Smooth muscle cell (in vitro differentiated cells): ENCODE measurements at regions not wholly inside any gene's neighbourhood (a gene's known extent, or its start where the extent isn't known, plus 50 kb on each side); places are given as distances from the start of the nearest gene placed in this dataset.

Experiments used
- DNase-seq: peaks from one replicate; lab custom pipeline; 2025; ENCODE audit not compliant: unreplicated experiment; lab: John Stamatoyannopoulos, UW
- H2AFZ ChIP-seq: fragments of 200-600 bp; sonication (generic); 2 replicates; pipeline ENCODE4 v1.6.0; 2016; ENCODE audit warnings: antibody characterized with exemption, low read depth, mild to moderate bottlenecking
- H3F3A ChIP-seq: fragments of 200-600 bp; sonication (generic); 2 replicates; pipeline ENCODE4 v1.6.0; 2017; ENCODE audit warnings: antibody characterized with exemption, low read depth
- H3K27ac ChIP-seq: fragments of 200-600 bp; sonication (generic); 2 replicates; pipeline ENCODE4 v1.5.1; 2016; ENCODE audit warnings: low read depth, mild to moderate bottlenecking
- H3K27me3 ChIP-seq: fragments of 200-600 bp; sonication (generic); 2 replicates; pipeline ENCODE4 v1.6.1; 2016; ENCODE audit warnings: low read depth, mild to moderate bottlenecking
- H3K36me3 ChIP-seq: fragments of 200-600 bp; sonication (generic); 2 replicates; pipeline ENCODE4 v1.5.1; 2016; ENCODE audit warnings: low read depth
- H3K4me1 ChIP-seq: fragments of 200-600 bp; sonication (generic); 2 replicates; pipeline ENCODE4 v1.5.1; 2016; ENCODE audit warnings: low read depth
- H3K4me2 ChIP-seq: fragments of 200-600 bp; sonication (generic); 2 replicates; pipeline ENCODE4 v1.6.0; 2016; ENCODE audit warnings: mild to moderate bottlenecking
- H3K4me3 ChIP-seq: fragments of 200-600 bp; sonication (generic); 2 replicates; pipeline ENCODE4 v1.5.1; 2016; ENCODE audit warnings: mild to moderate bottlenecking
- H3K79me2 ChIP-seq: fragments of 200-600 bp; sonication (generic); 2 replicates; pipeline ENCODE4 v1.6.0; 2016; ENCODE audit warnings: low read depth, mild to moderate bottlenecking
- H3K9ac ChIP-seq: fragments of 200-600 bp; sonication (generic); 2 replicates; pipeline ENCODE4 v1.6.0; 2016; ENCODE audit warnings: low read depth
- H3K9me3 ChIP-seq: fragments of 200-600 bp; sonication (generic); replicated peaks from 2 replicates; pipeline ENCODE4 v1.5.1; 2016; ENCODE audit warnings: low read depth
- H4K20me1 ChIP-seq: fragments of 200-600 bp; sonication (generic); 2 replicates; pipeline ENCODE4 v1.6.0; 2016; ENCODE audit warnings: low read depth
- CTCF ChIP-seq: fragments of 200-600 bp; sonication (generic); IDR thresholded peaks from 2 replicates; pipeline ENCODE4 v1.5.1; 2017; ENCODE audit warnings: borderline replicate concordance, mild to moderate bottlenecking, antibody characterized with exemption; ENCODE audit not compliant: insufficient read depth, poor library complexity, severe bottlenecking
- WGBS: methylation state at CpG from one replicate; pipeline ENCODE4 v1.1.7; 2016; ENCODE audit warnings: low lambda C conversion rate; 5-methylcytosine and 5-hydroxymethylcytosine counted together

- Histone ChIP-seq H3K79me2 (no peaks in the 10 kb centered on the region), H3K9me3 (no peaks in the 10 kb centered on the region), H4K20me1 (no peaks in the 10 kb centered on the region), H2AFZ (no peak overlapping the region), H3K9ac (no peak overlapping the region), H3K4me1 (peaks cover 9% of the 10 kb centered on the region), H3F3A (no peaks in the 10 kb centered on the region), H3K4me3 (no peak overlapping the region), H3K4me2 (no peak overlapping the region), H3K27me3 (no peaks in the 10 kb centered on the region), H3K36me3 (no peaks in the 10 kb centered on the region), H3K27ac (no peak overlapping the region)
- 56% methylated on average over 2 of the region's 2 CpGs for WGBS
- no peak for TF ChIP-seq CTCF
- no peak for DNase-seq
Measured at GRCh38 chr5:82777106-82777505, 300.1 kb downstream of the TMEM167A start.

- Histone ChIP-seq H3K9ac (no peak overlapping the region), H3K4me3 (no peak overlapping the region), H3K4me2 (no peak overlapping the region), H2AFZ (no peak overlapping the region), H3K9me3 (no peaks in the 10 kb centered on the region), H3F3A (no peaks in the 10 kb centered on the region), H3K36me3 (no peaks in the 10 kb centered on the region), H3K27me3 (no peaks in the 10 kb centered on the region), H3K4me1 (peaks cover 9% of the 10 kb centered on the region), H4K20me1 (no peaks in the 10 kb centered on the region), H3K27ac (no peak overlapping the region), H3K79me2 (no peaks in the 10 kb centered on the region)
- 86% methylated on average over 4 of the region's 4 CpGs for WGBS
- DNase-seq = no peak
- no peak for TF ChIP-seq CTCF
Measured at GRCh38 chr5:82772281-82772680, 304.9 kb downstream of the TMEM167A start.

- H3K79me2 ChIP-seq = no peaks in the 10 kb centered on the region
- TF ChIP-seq CTCF = no peak
- H3K27ac ChIP-seq = peak overlapping the region; percentile 3
- no peak for DNase-seq
- H4K20me1 ChIP-seq = no peaks in the 10 kb centered on the region
- no peaks in the 10 kb centered on the region for H3F3A ChIP-seq
- H2AFZ ChIP-seq = peak overlapping the region; percentile 64
- no peak overlapping the region for H3K4me2 ChIP-seq
- no peak overlapping the region for H3K4me3 ChIP-seq
- H3K36me3 ChIP-seq = no peaks in the 10 kb centered on the region
- H3K27me3 ChIP-seq = no peaks in the 10 kb centered on the region
- H3K9me3 ChIP-seq = no peaks in the 10 kb centered on the region
- no peak overlapping the region for H3K9ac ChIP-seq
- peaks cover 11% of the 10 kb centered on the region for H3K4me1 ChIP-seq
Measured at GRCh38 chr5:82766206-82766605, 311.0 kb downstream of the TMEM167A start.

- Histone ChIP-seq H3K4me2 (no peak overlapping the region), H3K9ac (no peak overlapping the region), H4K20me1 (no peaks in the 10 kb centered on the region), H3K9me3 (no peaks in the 10 kb centered on the region), H3K36me3 (no peaks in the 10 kb centered on the region), H2AFZ (no peak overlapping the region), H3K4me1 (peaks cover 11% of the 10 kb centered on the region), H3K4me3 (no peak overlapping the region), H3F3A (no peaks in the 10 kb centered on the region), H3K79me2 (no peaks in the 10 kb centered on the region), H3K27me3 (no peaks in the 10 kb centered on the region), H3K27ac (no peak overlapping the region)
- 80% methylated on average over 3 of the region's 3 CpGs for WGBS
- no peak for DNase-seq
- TF ChIP-seq CTCF = no peak
Measured at GRCh38 chr5:82765765-82766164, 311.4 kb downstream of the TMEM167A start.
